ENCODE measurements at regions not wholly inside any gene's neighbourhood (a gene's known extent, or its start where the extent isn't known, plus 50 kb on each side); places are given as distances from the start of the nearest gene placed in this dataset.

DNA sequence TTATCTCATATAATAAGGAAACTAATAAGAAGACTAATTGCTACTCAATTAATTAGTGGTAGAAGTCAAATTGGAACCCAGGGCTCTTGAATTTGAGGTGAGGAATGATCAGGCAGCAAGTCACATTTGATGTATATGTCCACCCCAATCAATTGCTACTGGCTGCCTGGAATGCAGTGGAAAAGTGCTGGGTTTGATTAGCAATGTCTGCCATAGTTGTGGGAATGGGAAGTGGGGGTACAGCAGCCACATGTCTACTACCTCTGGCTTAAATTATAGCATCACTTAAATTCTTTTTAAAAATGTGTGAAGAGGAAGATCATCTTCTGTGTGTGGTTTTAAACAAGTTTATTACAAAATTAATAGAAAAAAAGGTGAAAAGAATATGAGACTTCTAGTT, 50.8 kb upstream of the NAV2 start:
- ATAC-seq (ENCODE audit: low read depth) (no peak), DNase-seq (ENCODE audit: low spot score) (no peak)
- no peak overlapping the region for H3K4me3 ChIP-seq (ENCODE audit: severe bottlenecking)
- no peak overlapping the region for H3K27ac ChIP-seq (ENCODE audit: poor library complexity, severe bottlenecking)
- H3K4me1 ChIP-seq (ENCODE audit: insufficient read depth, poor library complexity, severe bottlenecking), result peaks cover 23% of the 10 kb centered on the region
- H3K9me3 ChIP-seq (ENCODE audit: severe bottlenecking), result no peaks in the 10 kb centered on the region
- H3K27me3 ChIP-seq (ENCODE audit: insufficient read depth, poor library complexity, severe bottlenecking), result no peaks in the 10 kb centered on the region
- TF ChIP-seq, protein P1, sequence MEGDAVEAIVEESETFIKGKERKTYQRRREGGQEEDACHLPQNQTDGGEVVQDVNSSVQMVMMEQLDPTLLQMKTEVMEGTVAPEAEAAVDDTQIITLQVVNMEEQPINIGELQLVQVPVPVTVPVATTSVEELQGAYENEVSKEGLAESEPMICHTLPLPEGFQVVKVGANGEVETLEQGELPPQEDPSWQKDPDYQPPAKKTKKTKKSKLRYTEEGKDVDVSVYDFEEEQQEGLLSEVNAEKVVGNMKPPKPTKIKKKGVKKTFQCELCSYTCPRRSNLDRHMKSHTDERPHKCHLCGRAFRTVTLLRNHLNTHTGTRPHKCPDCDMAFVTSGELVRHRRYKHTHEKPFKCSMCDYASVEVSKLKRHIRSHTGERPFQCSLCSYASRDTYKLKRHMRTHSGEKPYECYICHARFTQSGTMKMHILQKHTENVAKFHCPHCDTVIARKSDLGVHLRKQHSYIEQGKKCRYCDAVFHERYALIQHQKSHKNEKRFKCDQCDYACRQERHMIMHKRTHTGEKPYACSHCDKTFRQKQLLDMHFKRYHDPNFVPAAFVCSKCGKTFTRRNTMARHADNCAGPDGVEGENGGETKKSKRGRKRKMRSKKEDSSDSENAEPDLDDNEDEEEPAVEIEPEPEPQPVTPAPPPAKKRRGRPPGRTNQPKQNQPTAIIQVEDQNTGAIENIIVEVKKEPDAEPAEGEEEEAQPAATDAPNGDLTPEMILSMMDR (IDR thresholded peaks at IDR 0.05; ENCODE audit: poor library complexity, severe bottlenecking), result no peak
- H3K36me3 ChIP-seq (ENCODE audit: low read depth), result no peaks in the 10 kb centered on the region

DNA sequence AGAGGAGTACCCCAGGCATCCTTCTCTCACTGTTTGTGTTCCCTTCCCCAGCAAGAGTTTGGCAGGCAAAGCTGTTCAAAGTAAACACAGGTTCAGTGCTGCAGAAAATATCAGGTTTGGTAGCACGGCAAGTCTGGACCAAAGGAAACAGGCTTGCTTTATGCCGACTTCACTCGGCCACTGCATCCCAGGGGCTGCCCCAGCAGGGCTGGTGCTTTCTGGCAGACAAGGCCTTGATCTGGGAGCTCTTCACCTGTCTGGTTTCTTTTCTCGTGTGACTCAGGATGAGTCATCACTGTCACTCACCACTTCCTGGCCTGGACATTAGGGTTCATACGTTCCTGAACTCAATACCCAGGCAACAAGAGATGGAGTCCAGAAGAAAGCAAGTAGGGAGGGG, 52.6 kb upstream of the NAV2 start:
- TF ChIP-seq, protein P1 (IDR thresholded peaks at IDR 0.05; ENCODE audit: poor library complexity, severe bottlenecking), result no peak
- Histone ChIP-seq H3K36me3 (ENCODE audit: low read depth) (no peaks in the 10 kb centered on the region), H3K27ac (ENCODE audit: poor library complexity, severe bottlenecking) (peak overlapping the region; percentile 40), H3K27me3 (ENCODE audit: insufficient read depth, poor library complexity, severe bottlenecking) (no peaks in the 10 kb centered on the region), H3K9me3 (ENCODE audit: severe bottlenecking) (no peaks in the 10 kb centered on the region), H3K4me1 (ENCODE audit: insufficient read depth, poor library complexity, severe bottlenecking) (peaks cover 16% of the 10 kb centered on the region), H3K4me3 (ENCODE audit: severe bottlenecking) (no peak overlapping the region)
- ATAC-seq (ENCODE audit: low read depth), result peak; percentile 96
- peak; percentile 78 for DNase-seq (ENCODE audit: low spot score)

DNA sequence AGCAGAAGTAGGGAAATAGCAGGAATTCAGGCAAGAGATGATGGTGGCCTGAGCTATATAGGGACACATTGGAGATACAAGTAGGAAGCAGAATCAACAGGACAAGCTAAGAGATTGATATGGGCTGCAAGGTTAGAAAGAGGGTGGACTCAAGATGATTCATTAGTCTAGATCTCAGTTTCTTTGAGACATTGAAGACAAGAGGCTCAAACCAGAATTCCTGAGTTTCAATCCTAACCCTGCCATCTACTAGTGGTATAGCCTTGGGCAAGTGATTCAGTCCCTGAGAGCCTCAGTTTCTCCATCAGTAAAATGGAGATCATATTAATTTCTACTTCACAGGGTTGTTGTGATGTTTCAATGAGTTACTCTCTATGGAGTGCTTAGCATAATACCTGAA, 53.1 kb upstream of the NAV2 start:
- no peak for DNase-seq (ENCODE audit: low spot score)
- no peak for ATAC-seq (ENCODE audit: low read depth)
- peaks cover 12% of the 10 kb centered on the region for H3K4me1 ChIP-seq (ENCODE audit: insufficient read depth, poor library complexity, severe bottlenecking)
- peak overlapping the region; percentile 40 for H3K27ac ChIP-seq (ENCODE audit: poor library complexity, severe bottlenecking)
- no peaks in the 10 kb centered on the region for H3K27me3 ChIP-seq (ENCODE audit: insufficient read depth, poor library complexity, severe bottlenecking)
- TF ChIP-seq, protein P1 (IDR thresholded peaks at IDR 0.05; ENCODE audit: poor library complexity, severe bottlenecking), result no peak
- no peaks in the 10 kb centered on the region for H3K9me3 ChIP-seq (ENCODE audit: severe bottlenecking)
- H3K4me3 ChIP-seq (ENCODE audit: severe bottlenecking), result no peak overlapping the region
- no peaks in the 10 kb centered on the region for H3K36me3 ChIP-seq (ENCODE audit: low read depth)

DNA sequence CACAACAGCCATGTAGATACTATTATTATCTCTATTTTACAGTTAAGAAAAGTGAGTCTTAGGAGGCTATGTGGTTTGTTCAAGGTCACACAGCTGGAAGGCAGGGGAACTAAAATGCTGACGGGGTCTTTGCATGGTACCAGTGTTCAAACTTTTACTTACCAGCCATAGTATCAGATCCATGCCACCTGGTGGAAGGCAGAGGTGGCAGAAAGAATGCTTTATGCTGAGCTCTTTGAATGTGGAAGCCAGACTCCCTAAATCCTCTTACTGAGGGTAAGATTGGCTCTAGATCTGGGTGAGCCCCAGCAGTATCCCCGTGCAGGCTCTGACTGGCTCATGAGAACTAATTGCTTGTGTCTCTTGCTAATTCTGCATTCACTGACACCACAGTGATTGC, 54.3 kb upstream of the NAV2 start:
- Histone ChIP-seq H3K4me3 (ENCODE audit: severe bottlenecking) (no peak overlapping the region), H3K36me3 (ENCODE audit: low read depth) (no peaks in the 10 kb centered on the region), H3K27me3 (ENCODE audit: insufficient read depth, poor library complexity, severe bottlenecking) (no peaks in the 10 kb centered on the region), H3K4me1 (ENCODE audit: insufficient read depth, poor library complexity, severe bottlenecking) (peaks cover 12% of the 10 kb centered on the region), H3K27ac (ENCODE audit: poor library complexity, severe bottlenecking) (no peak overlapping the region), H3K9me3 (ENCODE audit: severe bottlenecking) (no peaks in the 10 kb centered on the region)
- ATAC-seq (ENCODE audit: low read depth), result no peak
- no peak for DNase-seq (ENCODE audit: low spot score)
- TF ChIP-seq, protein P1 (IDR thresholded peaks at IDR 0.05; ENCODE audit: poor library complexity, severe bottlenecking), result peak; percentile 17

DNA sequence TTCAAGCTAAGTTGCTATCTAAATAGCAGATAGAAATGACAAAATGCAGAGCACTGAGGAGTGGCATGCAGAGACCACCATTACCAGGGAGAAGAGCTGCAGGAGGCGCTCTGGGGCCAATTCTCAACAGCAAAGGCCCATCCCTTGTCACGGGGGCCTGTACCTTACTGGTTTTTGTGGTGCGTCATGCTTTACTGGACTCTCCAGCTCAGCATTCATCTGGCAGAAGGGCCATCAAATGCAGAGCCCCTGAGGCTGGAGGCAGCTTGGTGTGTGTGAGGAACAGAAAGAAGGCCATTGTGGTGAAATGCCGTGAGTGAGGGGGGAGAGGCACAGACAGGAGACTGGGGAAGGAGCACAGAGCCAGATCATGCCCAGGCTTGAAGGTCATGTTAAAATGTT, 56.5 kb upstream of the NAV2 start:
- DNase-seq (ENCODE audit: low spot score) (no peak), ATAC-seq (ENCODE audit: low read depth) (no peak)
- no peak overlapping the region for H3K4me3 ChIP-seq (ENCODE audit: severe bottlenecking)
- TF ChIP-seq, protein P1 (IDR thresholded peaks at IDR 0.05; ENCODE audit: poor library complexity, severe bottlenecking), result no peak
- no peaks in the 10 kb centered on the region for H3K27me3 ChIP-seq (ENCODE audit: insufficient read depth, poor library complexity, severe bottlenecking)
- no peaks in the 10 kb centered on the region for H3K36me3 ChIP-seq (ENCODE audit: low read depth)
- H3K4me1 ChIP-seq (ENCODE audit: insufficient read depth, poor library complexity, severe bottlenecking), result peaks cover 12% of the 10 kb centered on the region
- H3K9me3 ChIP-seq (ENCODE audit: severe bottlenecking), result no peaks in the 10 kb centered on the region
- H3K27ac ChIP-seq (ENCODE audit: poor library complexity, severe bottlenecking), result no peak overlapping the region

Data from RWPE2 (cell line).